LNCaP clone FGC (cell line): ENCODE measurements at regions not wholly inside any gene's neighbourhood (a gene's known extent, or its start where the extent isn't known, plus 50 kb on each side); places are given as distances from the start of the nearest gene placed in this dataset.

Experiments used
- DNase-seq: peaks from one replicate; pipeline ENCODE4 v3.0.0-alpha.2; 2011; ENCODE audit warnings: low read depth
- H3K4me3 ChIP-seq: 2 replicates; pipeline ENCODE4 v1.5.1; 2011; ENCODE audit warnings: mild to moderate bottlenecking, low read depth, low read length, control low read depth
- TF ChIP-seq, protein P1 (sequence below): IDR thresholded peaks from 2 replicates; pipeline ENCODE4 v1.5.1; 2012; ENCODE audit warnings: mild to moderate bottlenecking; ENCODE audit not compliant: control insufficient read depth, insufficient read depth; ENCODE audit errors: extremely low read depth

DNA sequence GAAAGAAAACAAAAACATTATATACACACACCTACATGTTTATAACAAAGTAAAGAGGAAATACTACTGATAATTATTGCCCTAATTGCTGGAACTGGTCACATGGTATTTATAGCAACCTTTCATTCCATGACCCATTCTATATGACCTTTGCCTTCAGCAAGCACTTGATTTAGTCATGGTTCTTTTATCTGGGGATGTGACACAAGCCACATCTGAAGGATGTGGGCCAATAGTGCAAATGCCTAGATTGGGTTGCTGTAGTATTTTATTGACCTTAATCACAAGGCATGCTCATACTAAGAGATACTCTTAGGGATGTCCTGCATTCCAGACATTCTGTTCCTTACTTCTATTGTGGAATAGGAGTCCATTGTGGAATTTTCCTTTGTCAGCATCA lies 723.5 kb upstream of the POM121L12 start:
- TF ChIP-seq, protein P1, sequence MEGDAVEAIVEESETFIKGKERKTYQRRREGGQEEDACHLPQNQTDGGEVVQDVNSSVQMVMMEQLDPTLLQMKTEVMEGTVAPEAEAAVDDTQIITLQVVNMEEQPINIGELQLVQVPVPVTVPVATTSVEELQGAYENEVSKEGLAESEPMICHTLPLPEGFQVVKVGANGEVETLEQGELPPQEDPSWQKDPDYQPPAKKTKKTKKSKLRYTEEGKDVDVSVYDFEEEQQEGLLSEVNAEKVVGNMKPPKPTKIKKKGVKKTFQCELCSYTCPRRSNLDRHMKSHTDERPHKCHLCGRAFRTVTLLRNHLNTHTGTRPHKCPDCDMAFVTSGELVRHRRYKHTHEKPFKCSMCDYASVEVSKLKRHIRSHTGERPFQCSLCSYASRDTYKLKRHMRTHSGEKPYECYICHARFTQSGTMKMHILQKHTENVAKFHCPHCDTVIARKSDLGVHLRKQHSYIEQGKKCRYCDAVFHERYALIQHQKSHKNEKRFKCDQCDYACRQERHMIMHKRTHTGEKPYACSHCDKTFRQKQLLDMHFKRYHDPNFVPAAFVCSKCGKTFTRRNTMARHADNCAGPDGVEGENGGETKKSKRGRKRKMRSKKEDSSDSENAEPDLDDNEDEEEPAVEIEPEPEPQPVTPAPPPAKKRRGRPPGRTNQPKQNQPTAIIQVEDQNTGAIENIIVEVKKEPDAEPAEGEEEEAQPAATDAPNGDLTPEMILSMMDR: no peak
- H3K4me3 ChIP-seq: no peak overlapping the region
- no peak for DNase-seq

DNA sequence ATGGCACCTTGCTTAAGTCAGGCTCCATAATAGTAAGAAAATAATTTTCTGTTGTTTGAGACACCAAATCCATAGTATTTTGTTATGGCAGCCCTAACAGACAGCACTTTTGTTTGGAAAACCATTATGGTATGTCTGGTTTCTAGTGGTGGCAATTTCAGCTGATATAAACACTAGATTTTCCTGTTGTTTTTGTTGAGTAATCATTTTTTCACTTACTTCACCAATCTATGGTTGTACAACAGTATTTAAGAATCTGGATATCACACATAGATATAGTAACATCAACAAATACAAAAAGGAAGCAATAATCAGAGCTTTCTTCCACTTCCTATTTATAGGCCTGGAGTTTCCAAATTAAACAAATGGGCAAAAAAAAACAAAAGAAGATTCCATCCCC lies 725.8 kb upstream of the POM121L12 start:
- no peak overlapping the region for H3K4me3 ChIP-seq
- DNase-seq: no peak
- TF ChIP-seq, protein P1: no peak

DNA sequence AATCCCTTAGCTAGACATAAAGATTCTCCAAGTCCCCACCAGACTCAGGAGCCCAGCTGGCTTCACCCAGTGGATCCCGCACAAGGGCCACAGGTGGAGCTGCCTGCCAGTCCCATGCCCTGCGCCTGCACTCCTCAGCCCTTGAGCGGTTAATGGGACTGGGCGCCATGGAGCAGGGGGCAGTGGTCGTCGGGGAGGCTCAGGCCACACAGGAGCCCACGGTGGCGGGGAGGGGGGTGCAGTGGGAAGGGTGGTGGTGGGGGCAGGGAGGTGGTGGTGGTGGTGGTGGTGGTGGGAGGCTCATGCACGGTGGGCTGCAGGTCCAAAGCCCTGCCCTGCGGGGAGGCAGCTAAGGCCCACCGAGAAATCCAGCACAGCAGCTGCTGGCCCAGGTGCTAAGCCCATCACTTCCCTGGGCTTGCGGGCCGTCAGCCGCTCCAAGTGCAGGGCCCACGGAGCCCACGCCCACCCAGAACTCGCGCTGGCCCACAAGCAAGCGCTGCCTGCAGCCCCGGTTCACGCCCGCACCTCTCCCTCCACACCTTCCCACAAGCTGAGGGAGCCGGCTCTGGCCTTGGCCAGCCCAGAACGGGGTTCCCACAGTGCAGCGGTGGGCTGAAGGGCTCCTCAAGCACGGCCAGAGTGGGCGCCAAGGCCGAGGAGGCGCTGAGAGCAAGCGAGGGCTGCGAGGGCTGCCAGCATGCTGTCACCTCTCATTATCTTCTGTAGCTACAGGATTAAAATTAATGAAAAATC lies 732.5 kb upstream of the POM121L12 start:
- TF ChIP-seq, protein P1: no peak
- DNase-seq: no peak
- H3K4me3 ChIP-seq: no peak overlapping the region

DNA sequence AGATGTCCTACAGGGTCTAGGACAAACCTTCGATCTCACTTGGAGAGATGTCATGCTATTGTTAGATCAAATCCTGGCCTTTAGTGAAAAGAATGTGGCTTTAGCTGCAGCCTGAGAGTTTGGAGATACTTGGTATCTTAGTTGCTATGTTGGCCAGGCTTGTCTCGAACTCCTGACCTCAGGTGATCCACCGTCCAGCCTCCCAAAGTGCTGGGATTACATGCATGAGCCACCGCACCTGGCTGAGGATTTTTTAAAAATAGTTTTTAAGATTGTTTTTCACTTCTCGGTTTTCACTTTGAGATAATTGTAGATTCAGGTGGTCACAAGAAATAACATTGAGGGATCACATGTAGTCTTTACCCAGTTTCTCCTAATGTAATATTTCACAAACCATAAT lies 738.3 kb upstream of the POM121L12 start:
- no peak for DNase-seq
- TF ChIP-seq, protein P1: no peak
- no peak overlapping the region for H3K4me3 ChIP-seq

DNA sequence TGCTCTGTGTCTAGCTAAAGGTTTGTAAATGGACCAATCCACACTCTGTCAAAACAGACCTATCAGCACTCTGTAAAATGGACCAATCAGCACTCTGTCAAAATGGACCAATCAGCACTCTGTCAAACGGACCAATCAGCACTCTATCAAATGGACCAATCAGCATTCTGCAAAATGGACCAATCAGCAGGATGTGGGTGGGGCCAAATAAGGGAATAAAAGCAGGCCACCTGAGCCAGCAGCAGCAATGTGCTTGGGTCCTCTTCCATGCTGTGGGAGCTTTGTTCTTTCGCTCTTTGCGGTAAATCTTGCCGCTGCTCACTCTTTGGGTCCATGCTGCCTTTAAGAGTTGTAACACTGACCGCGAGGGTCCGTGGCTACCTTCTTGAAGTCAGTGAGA lies 740.5 kb upstream of the POM121L12 start:
- H3K4me3 ChIP-seq: no peak overlapping the region
- TF ChIP-seq, protein P1: no peak
- no peak for DNase-seq

DNA sequence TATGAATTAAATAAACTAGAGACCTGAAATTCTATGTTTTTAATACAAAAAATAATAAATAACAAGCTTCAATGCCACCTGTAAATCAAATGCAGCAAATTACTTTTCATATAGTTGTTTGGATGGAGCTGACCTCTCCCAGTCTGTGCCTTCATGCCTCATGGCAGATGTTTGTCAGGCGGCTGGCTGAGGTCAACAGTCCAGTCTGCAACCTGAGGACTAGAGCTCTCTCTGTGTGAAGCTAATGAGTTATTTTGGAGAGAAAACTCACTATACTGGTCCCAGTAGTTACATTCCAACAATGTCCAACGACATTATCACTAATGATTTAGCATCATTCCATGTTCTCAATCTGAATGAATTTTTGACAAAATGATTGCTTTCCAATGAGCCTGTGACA lies 746.2 kb upstream of the POM121L12 start:
- no peak overlapping the region for H3K4me3 ChIP-seq
- TF ChIP-seq, protein P1: no peak
- DNase-seq: no peak

DNA sequence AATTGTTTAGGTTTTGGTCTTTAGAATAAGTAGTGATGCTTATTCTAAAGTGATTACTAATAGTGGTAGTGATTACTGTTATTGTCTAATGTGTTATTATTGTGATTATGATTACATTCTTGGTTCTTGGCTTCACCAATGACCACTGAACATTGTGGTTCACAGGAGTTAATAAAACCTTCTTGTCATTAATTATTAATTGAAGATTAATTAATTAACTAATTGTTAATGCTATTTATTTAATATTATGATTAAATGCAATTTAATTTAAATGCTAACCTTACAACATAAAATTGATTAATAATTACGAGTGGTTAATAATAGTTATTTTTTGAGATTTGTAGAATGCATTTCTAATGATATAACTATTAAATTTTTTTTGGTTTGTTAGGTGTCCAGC lies 747.7 kb upstream of the POM121L12 start:
- DNase-seq: no peak
- TF ChIP-seq, protein P1: no peak
- H3K4me3 ChIP-seq: no peak overlapping the region
